ENCODE measurements at regions not wholly inside any gene's neighbourhood (a gene's known extent, or its start where the extent isn't known, plus 50 kb on each side); places are given as distances from the start of the nearest gene placed in this dataset.
"Not testable (repeated sequence)": the region's sequence is repeated elsewhere in the genome, so short reads cannot be mapped to it uniquely, and the experiment has no call there.

- TF ChIP-seq, protein P1, sequence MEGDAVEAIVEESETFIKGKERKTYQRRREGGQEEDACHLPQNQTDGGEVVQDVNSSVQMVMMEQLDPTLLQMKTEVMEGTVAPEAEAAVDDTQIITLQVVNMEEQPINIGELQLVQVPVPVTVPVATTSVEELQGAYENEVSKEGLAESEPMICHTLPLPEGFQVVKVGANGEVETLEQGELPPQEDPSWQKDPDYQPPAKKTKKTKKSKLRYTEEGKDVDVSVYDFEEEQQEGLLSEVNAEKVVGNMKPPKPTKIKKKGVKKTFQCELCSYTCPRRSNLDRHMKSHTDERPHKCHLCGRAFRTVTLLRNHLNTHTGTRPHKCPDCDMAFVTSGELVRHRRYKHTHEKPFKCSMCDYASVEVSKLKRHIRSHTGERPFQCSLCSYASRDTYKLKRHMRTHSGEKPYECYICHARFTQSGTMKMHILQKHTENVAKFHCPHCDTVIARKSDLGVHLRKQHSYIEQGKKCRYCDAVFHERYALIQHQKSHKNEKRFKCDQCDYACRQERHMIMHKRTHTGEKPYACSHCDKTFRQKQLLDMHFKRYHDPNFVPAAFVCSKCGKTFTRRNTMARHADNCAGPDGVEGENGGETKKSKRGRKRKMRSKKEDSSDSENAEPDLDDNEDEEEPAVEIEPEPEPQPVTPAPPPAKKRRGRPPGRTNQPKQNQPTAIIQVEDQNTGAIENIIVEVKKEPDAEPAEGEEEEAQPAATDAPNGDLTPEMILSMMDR (conservative IDR thresholded peaks at IDR 0.05; ENCODE audit: low read depth, low read length): no peak
- H3K4me3 ChIP-seq (ENCODE audit: low read depth, low read length): no peak overlapping the region
- DNase-seq (ENCODE audit: low read depth): no peak
These were observed 276.7 kb downstream of the PLK2 start for GRCh38 chr5:58183078-58183785.

DNA sequence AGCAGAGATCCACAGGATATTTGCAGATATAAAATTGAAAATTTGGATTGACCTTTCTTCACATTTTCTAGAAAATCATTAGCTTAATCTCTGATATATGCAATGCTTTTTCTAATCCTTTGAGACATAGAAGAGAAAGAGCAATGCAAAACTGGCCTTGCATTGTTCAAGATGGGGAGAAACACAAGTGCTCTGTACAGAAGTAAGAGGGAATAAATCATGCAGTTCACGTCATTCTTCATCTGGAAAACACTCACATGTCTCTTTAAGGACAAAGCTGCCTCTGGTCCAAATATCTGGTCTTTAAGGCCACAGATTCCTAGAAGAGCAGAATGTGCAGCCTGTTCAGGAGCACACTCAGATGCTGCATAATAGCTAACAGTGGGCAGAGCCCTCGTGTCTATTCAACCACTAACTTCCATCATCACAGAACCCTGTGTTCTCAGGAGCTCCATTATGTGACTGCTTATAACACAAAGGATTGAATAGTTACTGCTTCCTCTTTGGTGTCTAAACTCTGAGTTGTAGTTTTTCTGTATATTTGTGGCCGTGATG, 277.5 kb downstream of the PLK2 start:
- TF ChIP-seq, protein P1 (conservative IDR thresholded peaks at IDR 0.05; ENCODE audit: low read depth, low read length): no peak
- no peak for DNase-seq (ENCODE audit: low read depth)
- H3K4me3 ChIP-seq (ENCODE audit: low read depth, low read length): no peak overlapping the region

DNA sequence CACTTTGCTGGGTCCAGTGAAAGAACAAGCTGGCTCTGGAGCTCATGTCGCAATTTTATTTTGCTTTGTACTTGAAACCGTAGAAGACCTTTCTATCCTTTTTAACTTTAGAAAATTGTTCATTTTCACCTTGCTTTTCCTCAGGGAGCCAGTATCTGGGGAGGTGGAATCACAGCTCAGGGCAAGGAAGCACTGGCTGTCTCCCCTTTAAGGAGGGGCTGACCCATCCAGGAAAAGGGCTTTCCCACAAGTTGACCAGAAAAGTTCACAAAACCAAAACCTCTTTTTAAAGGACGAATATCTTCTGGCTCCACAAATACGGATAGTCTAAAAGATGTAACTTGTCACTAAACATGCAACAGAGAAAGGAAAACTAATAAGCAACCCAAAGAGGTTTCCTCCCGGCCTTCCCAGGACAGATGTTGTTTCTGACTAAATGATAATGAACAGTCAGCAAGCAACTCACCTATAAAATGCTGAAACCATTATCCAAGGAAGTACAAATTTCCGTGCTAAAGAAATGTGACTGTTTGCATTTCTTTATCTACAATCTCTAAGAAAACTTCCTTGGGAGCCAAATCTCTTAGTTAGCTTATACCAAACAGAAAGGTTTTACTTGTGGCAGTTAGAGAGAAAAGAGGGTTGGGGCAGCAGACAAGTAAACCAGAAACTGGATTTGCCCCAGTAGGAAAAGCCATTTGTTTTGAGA, 278.2 kb downstream of the PLK2 start:
- TF ChIP-seq, protein P1 (conservative IDR thresholded peaks at IDR 0.05; ENCODE audit: low read depth, low read length): no peak
- H3K4me3 ChIP-seq (ENCODE audit: low read depth, low read length): no peak overlapping the region
- DNase-seq (ENCODE audit: low read depth): no peak

DNA sequence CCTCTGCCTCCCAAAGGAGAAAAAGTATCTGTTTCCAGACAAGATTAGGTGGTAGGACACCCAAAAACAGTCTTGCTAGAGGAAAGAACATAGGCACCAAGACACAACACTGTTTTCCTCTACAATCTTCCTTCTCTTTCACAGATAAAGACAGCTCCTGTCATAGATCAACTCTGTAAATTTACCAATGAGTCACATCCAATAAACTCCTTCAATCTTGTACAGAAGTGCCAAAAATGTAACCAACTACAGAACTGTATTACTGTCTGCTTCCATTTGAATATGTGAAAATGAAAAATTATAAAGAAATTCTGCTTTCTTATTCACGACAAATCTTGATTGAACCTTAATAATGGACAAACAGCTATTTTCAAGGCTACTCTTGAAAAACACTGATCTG, 286.9 kb downstream of the PLK2 start:
- no peak overlapping the region for H3K4me3 ChIP-seq (ENCODE audit: low read depth, low read length)
- DNase-seq (ENCODE audit: low read depth): no peak
- TF ChIP-seq, protein P1 (conservative IDR thresholded peaks at IDR 0.05; ENCODE audit: low read depth, low read length): no peak

- no peak overlapping the region for H3K4me3 ChIP-seq (ENCODE audit: low read depth, low read length)
- no peak for DNase-seq (ENCODE audit: low read depth)
- TF ChIP-seq, protein P1 (conservative IDR thresholded peaks at IDR 0.05; ENCODE audit: low read depth, low read length): no peak
These were observed 294.7 kb downstream of the PLK2 start for GRCh38 chr5:58165152-58165551.

DNA sequence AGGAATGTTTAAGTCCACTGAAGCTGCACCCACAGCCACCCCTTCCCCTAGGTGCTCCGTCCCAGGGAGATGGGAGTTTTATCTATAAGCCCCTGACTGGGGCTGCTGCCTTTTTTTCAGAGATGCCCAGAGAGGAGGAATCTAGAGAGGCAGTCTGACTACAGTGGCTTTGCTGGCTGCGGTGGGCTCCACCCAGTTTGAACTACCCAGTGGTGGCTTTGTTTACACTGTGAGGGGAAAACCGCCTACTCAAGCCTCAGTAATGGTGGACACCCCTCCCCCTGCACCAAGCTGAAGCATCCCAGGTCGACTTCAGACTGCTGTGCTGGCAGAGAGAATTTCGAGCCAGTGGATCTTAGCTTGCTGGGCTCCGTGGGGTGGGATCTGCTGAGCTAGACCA, 298.0 kb downstream of the PLK2 start:
- not testable (repeated sequence) for H3K4me3 ChIP-seq (ENCODE audit: low read depth, low read length); DNase-seq (ENCODE audit: low read depth)

GRCh38 chr5:58156973-58157701, 302.7 kb downstream of the PLK2 start:
- peak; percentile 10 for DNase-seq (ENCODE audit: low read depth)
- TF ChIP-seq, protein P1 (conservative IDR thresholded peaks at IDR 0.05; ENCODE audit: low read depth, low read length): no peak
- no peak overlapping the region for H3K4me3 ChIP-seq (ENCODE audit: low read depth, low read length)
